ENCODE measurements at regions not wholly inside any gene's neighbourhood (a gene's known extent, or its start where the extent isn't known, plus 50 kb on each side); places are given as distances from the start of the nearest gene placed in this dataset.

- no peak overlapping the region for H3K4me3 ChIP-seq
- intact Hi-C loops (cut with DNase I), result no loop called here
- no peaks in the 10 kb centered on the region for H3K4me1 ChIP-seq
- H3K36me3 ChIP-seq, result no peaks in the 10 kb centered on the region
- DNase-seq (no peak), ATAC-seq (no peak), FAIRE-seq (no peak)
- H3K27me3 ChIP-seq, result no peaks in the 10 kb centered on the region
- no peak overlapping the region for H3K27ac ChIP-seq
- WGBS, 2 donors, result 78 to 79% methylated on average over 3 of the region's 3 CpGs
- TF ChIP-seq CTCF (IDR thresholded peaks at IDR 0.05), result no peak
- no peaks in the 10 kb centered on the region for H3K9me3 ChIP-seq
These were observed 321.9 kb downstream of the RNF144A start for GRCh38 chr2:7239078-7239477.

- no peak for ATAC-seq
- no peaks in the 10 kb centered on the region for H3K36me3 ChIP-seq
- no peaks in the 10 kb centered on the region for H3K9me3 ChIP-seq
- H3K27me3 ChIP-seq, result no peaks in the 10 kb centered on the region
- FAIRE-seq, result no peak
- intact Hi-C loops (cut with DNase I), result no loop called here
- no peak for DNase-seq
- 93 to 94% methylated on average over 4 of the region's 4 CpGs for WGBS, 2 donors
- TF ChIP-seq CTCF (IDR thresholded peaks at IDR 0.05), result no peak
- H3K4me3 ChIP-seq, result no peak overlapping the region
- no peak overlapping the region for H3K27ac ChIP-seq
- H3K4me1 ChIP-seq, result no peaks in the 10 kb centered on the region
These were observed 324.0 kb downstream of the RNF144A start for GRCh38 chr2:7241041-7241745.

- WGBS, 2 donors, result 83 to 84% methylated on average over 5 of the region's 5 CpGs
- H3K9me3 ChIP-seq, result no peaks in the 10 kb centered on the region
- intact Hi-C loops (cut with DNase I), result no loop called here
- DNase-seq (no peak), FAIRE-seq (no peak), ATAC-seq (no peak)
- no peaks in the 10 kb centered on the region for H3K4me1 ChIP-seq
- no peak for TF ChIP-seq CTCF (IDR thresholded peaks at IDR 0.05)
- no peak overlapping the region for H3K27ac ChIP-seq
- no peaks in the 10 kb centered on the region for H3K27me3 ChIP-seq
- H3K36me3 ChIP-seq, result no peaks in the 10 kb centered on the region
- H3K4me3 ChIP-seq, result no peak overlapping the region
These were observed 325.1 kb downstream of the RNF144A start for GRCh38 chr2:7242189-7242867.

GRCh38 chr2:7243276-7243675 is 326.1 kb downstream of the RNF144A start:
- H3K9me3 ChIP-seq, result no peaks in the 10 kb centered on the region
- no peak for ATAC-seq
- DNase-seq, result no peak
- FAIRE-seq, result no peak
- no peak for TF ChIP-seq CTCF (IDR thresholded peaks at IDR 0.05)
- H3K27ac ChIP-seq, result no peak overlapping the region
- intact Hi-C loops (cut with DNase I), result no loop called here
- H3K27me3 ChIP-seq, result no peaks in the 10 kb centered on the region
- no peaks in the 10 kb centered on the region for H3K4me1 ChIP-seq
- WGBS, 2 donors, result 79 to 82% methylated on average over 4 of the region's 4 CpGs
- H3K36me3 ChIP-seq, result no peaks in the 10 kb centered on the region
- H3K4me3 ChIP-seq, result no peak overlapping the region

GRCh38 chr2:7256377-7256776 is 339.2 kb downstream of the RNF144A start:
- no peak overlapping the region for H3K4me3 ChIP-seq
- FAIRE-seq (no peak), ATAC-seq (no peak), DNase-seq (no peak)
- WGBS, 2 donors, result 84 to 92% methylated on average over 5 of the region's 5 CpGs
- no peaks in the 10 kb centered on the region for H3K27me3 ChIP-seq
- no peak for TF ChIP-seq CTCF (IDR thresholded peaks at IDR 0.05)
- H3K9me3 ChIP-seq, result no peaks in the 10 kb centered on the region
- H3K4me1 ChIP-seq, result no peaks in the 10 kb centered on the region
- intact Hi-C loops (cut with DNase I), result no loop called here
- no peak overlapping the region for H3K27ac ChIP-seq
- no peaks in the 10 kb centered on the region for H3K36me3 ChIP-seq
